HG03139 (cell line): ENCODE measurements at regions not wholly inside any gene's neighbourhood (a gene's known extent, or its start where the extent isn't known, plus 50 kb on each side); places are given as distances from the start of the nearest gene placed in this dataset.
"Not testable (repeated sequence)": the region's sequence is repeated elsewhere in the genome, so short reads cannot be mapped to it uniquely, and the experiment has no call there.

Source experiments
- ATAC-seq: cut with Tn5 transposase; IDR thresholded peaks from one replicate; pipeline ENCODE4 v1.9.1; 2021; ENCODE audit not compliant: unreplicated experiment

DNA sequence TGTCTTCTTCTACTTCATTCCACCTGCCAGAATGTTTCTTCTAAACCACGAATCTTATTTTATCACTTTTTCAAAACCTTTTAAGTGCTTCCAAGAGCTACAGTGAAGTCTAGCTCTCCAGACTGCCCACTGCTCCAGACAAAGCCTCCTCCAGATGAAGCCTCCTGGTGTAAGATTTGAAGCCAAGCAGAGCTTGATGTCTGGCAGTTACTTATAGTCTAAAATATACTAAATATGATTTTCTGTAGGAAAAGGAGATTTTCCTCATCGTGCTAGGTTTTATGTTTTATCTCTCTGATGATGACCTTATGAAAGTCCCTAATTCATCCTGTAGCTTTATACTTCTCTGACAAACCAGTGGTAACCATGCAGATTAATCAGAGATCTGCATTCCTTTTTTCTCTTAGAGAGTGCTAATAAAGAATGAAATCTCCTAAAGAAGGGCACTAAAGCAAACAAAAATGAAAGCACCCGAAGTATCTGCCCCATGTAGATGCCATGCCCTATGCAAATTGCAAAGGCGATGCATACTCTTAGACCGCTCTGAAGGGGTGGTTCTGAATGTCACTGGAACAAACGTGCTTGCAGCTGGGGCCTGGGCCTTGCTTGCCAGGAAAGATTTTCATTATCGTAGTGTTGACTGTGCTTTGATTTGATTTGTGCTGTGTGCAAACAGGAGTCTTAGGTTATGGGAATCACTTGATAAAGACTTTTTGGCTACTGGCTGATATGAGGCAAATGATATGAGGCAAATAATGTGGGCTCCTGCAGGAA, 314.2 kb downstream of the PID1 start:
- no peak for ATAC-seq

DNA sequence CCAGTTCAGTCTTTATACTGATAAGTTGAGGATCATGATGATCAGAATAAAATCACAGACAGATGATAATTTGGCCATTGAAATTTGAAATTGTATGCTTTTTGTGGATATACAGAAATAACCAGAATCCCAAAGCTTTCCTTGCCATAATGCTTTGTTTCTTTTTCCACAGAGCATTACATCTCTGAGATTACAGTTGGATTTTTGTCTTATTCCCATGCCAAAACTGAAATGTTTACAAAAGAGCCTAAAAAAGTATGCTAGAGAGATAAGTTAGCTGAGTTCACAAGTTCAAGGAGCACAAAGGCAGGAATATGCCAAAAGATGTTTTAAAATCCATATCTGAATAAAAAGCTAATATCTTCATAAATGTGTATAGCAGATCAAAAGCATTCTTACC, 321.3 kb downstream of the PID1 start:
- no peak for ATAC-seq

DNA sequence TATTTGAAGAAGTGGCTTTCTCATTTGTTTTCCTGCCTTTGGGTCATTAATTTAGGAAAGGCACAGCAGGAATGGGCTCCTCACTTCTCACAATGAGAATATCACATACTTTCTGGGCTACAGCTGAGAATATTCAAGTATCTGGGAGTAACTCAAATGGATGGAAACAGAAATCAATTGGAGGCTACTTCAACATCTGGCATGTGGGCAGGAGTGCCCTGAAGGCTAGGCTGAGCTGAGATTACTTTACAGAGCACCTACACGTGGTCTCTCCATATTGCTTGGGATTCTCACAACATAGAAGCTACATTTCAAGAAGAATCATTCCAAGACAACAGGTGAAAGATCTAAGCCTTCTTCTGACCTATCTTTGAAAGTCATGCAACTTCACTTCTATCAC, 325.4 kb downstream of the PID1 start:
- no peak for ATAC-seq

DNA sequence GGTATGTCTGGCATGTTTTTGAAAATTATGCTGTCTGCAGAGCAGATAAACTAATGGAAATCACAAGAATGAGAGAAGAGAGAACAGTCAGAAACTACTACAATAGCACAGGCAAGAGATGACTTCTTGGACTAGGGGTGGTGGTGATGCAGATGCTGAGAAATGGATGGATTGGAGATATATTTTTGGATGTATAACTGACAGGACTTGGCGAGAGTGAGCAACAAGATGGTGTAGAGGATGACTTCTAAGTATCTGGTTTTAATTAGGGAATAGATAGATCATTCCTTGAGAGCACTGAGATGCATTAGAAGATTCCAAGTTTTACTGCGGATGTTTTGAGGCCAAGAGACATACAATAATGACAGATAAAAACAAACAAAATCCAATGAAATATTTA, 328.2 kb downstream of the PID1 start:
- no peak for ATAC-seq

DNA sequence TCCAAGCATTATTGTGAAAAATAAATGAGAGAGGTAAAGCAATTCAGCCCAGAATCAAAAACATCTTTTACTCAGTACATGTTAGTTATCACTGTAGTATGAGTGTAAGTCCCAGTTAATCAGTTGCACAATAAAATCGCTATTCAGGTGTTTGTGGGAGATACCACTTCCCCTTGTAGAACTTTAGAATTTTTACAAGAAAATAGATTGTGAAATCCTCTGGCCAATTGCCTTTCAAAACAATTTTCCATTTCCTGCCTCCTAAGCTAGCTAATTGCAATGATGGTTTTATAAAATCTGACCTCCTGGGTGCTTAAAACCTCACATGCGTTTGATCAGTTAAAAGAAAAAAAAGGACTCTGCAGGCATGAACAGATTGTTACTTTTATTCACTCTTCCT, 332.5 kb downstream of the PID1 start:
- no peak for ATAC-seq

DNA sequence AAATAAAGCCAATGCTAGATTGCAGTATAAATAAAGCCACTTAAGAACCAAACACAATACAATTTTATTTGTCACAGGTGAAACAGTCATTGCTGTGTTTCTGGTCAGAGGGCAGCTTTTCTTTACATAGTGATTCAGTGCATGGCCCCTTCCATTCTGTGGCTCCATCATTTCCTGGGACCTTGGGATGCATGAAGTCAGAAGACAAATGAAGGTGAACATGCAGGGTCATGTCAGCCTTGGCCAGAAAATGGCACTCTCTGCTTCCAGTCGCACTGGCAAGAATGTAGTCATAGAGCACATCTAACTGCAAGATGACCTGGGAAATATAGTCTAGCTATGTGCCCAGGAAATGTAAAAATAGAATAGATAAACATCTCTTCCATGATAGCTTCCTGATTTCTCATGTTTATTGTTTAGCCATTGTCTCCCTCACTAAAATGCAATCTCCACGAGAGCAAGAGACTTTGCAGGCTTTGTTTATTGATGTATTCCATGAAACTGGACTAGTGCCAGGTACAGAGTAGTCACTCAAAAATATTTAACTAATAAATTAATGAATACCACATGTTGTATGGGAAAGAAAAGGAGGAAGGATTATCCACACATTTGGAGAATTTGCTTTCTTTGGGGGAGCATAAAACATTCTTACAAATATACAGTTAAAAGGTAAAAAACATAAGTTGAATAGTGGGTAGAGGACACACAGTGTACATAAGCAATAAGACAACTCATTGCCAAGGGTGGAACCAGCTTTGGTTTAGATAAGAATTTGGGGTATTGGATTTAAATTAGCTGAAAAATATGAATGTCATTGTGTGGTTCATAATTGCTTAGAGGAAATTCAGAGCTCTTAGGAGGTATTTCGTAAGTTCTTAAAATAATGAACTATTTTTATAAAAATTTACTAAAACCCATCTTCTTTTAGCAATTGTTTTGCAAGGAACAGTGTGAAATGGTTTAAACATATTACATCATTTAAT, 343.8 kb downstream of the PID1 start:
- ATAC-seq, result no peak

DNA sequence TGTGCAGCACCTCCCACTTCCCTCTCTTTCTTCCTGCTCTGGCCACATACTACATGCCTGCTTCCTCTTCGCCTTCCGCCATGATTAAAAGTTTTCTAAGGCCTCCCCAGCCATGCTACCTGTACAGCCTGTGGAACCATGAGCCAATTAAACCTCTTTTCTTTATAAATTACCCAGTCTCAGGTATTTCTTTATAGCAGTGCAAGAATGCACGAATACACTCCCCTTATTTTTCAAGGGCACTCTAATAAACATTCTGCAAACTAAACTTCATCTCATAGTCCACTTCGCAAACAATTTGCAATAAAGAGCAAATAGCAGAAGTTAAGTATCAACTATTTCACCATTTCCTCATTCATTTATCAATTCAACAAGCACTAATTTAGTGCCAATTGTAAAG, 351.3 kb downstream of the PID1 start:
- ATAC-seq, result no peak

DNA sequence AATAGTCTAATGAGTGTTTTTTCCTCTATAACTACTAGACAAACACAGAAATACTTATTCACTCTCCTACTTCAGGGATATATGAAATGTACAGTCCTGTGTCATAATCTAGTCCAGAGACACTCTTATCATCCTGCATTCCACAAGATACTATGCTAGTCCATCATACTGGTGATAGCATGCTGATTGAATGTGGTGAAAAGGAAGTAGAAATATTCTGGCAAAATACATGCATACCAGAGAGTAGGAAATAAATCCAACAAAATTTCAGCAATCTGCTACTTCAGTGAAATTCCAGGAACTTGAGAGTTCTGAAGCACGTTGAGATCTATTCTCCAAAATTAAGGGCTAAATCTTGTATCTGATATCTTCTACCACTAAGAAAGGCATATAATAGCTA, 353.9 kb downstream of the PID1 start:
- no peak for ATAC-seq

DNA sequence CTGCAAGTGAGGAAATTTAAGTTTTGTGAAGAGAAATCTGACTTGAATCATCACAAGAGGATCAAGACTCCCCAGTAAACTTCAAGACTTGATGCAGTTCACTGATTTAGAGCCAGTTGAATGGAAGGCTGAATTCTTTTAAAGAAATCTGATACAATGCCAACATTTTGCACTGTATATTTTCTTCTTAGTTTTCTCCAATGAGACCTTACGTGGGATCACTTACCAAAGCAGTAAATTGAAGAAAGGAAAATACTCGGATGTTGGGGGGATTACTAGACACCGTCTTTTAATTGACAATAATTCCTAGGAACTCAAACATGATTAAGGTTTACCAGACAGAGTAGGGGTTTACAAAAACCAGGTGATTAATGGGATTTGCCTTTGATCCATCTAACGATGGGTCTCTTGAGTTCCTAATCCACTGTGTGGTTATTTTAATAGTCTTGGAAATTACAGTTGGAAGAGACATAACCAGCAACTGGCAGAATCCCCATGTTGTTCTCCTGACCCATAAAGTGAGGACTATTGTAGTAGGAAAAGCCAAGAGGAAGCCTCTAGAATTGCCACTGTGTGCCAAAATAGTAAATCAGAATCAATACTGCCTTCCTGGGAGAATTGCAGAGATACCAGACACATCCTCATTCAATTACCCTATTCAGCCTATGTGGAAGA, 354.5 kb downstream of the PID1 start:
- no peak for ATAC-seq

DNA sequence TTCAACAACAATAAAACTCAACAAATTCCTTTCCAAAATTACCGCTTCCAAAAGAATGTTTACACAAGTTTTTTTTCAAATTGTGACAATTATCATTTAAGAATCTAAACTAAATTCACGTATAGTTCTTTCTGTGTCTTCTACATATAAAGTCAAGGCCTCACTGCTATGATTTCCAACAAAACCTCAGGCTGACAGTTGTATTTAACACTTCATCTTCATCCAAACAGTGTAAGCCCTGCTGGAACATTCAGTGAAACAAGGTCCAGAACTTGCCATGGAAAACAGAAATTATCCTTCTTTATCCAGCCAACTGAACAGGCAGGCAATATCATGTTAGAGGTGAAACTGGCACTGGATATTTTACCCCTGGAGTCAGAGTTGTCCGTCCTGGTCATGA, 357.9 kb downstream of the PID1 start:
- no peak for ATAC-seq

DNA sequence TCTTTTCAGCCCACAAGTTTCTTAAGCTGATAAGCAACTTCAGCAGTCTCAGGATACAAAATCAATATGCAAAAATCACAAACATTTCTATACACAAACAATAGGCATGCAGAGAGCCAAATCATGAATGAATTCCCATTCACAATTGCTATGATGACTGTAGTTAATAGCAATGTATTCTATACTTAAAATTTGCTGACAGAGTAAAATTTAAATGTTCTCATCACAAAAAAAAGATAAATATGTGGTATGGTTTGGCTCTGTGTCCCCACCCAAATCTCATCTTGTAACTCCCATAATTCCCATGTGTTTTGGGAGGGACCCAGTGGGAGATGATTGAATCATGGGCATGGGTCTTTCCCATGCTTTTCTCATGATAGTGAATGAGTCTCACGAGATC, 360.2 kb downstream of the PID1 start:
- not testable (repeated sequence) for ATAC-seq

DNA sequence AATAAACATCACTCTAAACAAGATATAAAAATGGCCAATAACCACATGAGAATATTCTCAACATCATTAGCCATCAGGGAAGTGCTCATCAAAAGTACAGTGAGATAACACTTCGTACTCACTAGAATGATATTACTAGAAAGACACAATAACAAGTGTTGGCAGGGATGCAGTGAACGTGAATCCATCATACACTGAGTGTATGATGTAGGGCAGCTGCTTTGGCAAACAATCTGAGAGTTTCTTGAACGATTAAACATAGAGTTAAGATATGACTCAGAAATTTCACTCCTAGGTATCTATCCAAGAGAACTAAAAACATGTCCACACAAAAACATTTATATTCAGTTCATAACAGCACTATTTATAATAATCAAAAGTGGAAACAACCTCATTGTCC, 368.9 kb downstream of the PID1 start:
- ATAC-seq, result no peak

DNA sequence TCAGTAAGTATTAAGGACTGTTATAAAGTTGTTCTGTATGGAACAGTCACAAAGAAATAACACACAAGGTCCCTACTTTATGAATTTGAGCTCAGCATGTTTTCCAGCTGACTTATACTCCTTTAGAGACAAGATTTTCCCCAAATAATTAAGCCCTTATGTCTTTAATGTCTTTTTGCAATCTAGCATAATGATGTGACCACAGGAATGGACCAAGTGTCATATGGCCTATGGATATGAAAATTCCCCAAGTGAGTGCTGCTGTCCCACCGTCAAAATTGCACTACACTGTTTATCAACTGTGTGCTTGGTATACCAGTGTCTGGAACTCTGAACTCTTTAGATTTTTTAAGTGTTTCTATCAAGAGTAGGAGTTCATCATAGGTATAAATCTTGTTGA, 369.6 kb downstream of the PID1 start:
- no peak for ATAC-seq

DNA sequence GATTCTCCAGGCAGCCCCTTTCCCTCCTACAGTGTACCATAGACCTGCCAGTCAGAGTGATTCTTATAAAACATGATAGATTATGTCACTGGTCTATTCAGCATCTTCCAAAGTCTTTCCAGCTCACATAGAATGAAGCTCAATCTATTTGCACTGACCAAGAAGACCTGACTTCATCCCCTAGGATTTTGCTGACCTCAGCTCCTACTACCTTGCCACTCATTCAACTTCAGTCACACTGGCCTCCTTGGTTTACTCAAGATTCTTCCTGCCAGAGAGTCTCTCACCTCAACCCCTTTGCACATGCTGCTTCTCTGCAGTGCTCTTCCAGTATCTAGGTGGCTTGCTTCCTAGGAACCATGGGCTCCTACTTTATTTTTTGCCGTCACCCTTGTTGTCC, 392.9 kb downstream of the PID1 start:
- no peak for ATAC-seq

DNA sequence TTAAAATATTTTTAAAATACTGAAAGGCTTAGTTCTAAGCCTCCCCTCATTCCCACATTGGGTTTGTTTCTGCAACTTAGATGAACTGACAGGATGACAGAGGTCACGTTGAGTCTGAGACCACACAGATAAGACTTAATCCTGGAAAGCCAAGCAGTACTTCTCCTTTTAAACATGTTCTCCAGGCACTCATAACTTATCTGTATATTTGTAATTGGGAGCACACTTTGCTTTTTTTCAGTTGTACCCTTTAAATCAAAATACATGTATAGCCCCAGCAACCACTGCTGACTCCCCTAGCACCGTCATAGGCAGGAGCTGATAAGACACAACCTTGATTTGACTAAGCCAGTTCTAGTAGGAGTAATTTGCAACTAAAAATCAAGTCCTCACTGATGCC, 394.8 kb downstream of the PID1 start:
- no peak for ATAC-seq

DNA sequence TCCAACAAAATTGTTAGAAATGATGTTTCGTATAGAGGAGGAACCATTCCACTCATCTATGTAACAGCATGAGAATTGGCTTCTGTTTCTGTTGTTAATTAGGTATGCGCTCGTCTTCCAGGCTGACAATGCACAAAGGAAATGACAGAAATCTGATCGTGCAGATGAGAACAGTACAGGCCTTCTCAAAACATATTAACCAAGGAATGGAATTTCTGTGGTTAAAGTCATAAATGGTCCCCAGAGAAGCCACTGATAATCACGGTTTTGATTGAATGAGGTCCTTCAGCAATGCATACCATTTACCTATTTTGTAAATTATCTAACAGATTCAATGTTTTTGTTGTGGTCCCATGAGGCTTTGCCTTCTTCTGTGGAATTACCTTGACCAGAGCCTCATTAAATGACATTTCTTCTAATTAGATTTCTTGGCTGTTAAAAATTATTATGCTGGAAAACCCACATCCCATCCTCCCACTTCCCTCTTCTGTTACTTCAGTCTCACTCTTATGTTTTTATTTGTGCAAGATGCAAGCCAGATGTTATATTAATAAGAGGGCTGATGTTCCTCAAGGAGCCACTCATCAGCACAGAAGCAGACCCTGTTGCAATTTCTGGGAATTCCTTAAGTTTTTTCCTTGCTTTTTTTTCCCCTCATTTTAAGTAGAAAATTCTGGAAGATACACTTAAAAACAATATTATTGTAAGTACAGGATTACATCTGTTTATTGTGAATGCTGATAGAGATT, 395.8 kb downstream of the PID1 start:
- no peak for ATAC-seq

DNA sequence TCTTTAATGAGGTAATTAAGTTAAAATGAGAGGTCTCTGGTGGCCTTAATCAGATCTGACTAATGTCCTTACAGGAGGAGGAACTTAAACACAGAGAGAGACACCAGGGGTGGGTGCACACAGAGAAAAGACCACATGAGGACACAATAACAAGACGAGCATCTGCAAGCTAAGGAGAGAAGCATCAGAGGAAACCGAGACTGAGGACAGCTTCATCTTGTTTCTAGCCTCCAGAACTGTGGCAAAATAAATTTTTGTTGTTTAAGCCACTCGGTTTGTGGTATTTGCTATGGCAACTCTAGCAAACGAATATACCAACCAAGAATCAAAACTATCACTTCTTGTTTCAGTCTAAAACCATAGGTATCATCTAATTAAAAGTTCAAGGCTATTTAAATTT, 400.1 kb downstream of the PID1 start:
- ATAC-seq, result no peak

DNA sequence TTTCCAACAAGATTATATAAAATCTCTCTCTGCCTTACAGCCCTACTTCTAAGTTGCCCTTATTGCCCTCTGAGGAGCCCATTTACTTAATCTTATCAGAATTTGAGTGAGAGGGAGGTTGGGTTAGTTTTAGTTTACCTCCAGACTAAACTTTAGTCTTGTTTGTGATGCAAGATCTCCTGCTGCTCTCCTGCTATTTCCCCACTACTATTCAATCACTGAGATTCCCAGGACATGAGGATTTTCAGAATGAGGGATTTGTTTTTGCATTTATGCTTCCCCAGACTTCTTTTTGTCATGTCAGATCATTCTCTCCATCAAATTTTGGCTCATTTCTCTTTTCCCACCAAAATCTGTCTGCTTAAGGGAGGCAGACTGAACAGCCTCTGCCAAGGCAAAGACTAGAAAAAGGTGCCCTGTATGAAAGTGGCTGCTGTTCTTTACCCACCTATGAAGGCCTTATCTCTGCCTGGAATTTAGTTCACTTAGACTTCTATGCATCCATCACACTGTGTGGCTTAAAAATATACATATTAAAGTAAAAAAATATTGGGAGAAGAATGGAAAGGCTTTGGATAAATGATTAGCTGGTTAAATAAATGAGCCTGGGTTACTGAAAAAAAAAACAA, 401.3 kb downstream of the PID1 start:
- no peak for ATAC-seq

DNA sequence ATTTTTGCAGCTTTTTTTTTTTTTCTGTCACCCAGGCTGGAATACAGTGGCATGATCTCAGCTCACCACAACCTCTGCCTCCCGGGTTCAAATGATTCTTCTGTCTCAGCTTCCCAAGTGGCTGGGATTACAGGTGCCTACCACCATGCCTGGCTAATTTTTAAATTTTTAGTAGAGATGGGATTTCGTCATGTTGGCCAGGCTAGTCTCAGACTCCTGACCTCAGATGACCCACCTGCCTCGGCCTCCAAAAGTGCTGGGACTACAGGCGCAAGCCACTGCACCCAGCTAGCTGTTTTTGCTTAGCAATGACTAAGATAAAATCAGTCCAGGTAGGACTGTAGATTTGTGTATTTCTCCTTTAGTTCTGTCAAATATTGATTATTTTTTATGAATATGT, 403.7 kb downstream of the PID1 start:
- ATAC-seq, result no peak

DNA sequence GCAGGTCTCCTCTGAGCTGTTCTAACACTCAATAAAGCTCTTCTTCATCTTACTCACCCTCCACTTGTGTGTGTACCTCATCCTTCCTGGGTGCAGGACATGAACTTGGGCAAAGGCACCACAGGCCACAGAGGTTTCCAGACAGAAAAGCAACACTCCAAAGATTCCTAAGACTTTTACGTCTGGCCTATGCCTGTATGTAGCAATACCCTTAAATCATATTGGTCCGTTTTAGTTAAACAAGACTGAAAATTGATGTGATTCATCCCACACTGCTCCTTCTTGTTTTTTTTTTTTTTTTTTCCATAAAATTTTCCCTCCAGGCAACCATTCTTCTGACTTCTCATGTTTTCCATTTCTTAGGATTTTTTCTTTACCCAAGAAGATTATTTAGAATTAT, 404.3 kb downstream of the PID1 start:
- no peak for ATAC-seq

DNA sequence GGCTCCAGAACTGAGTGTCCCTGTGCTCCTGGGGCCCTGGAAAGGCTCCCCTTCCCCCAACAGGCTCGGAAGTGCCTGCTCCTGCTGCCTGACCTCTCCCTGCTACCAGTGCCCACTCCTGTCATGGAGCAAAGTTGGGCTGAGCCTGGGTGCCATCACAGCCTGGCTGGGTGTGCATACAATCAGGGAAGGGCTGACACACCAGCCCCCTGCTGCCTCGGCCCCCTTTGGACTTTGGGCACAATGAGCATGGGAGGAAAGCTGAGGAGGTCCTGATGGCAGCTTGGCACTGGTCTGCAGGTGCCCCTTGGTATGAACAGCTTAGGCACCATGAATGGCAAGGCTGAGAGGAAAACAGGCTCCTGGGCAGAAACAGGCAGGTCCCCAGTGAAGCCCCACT, 405.0 kb downstream of the PID1 start:
- no peak for ATAC-seq
